ENCODE measurements at regions not wholly inside any gene's neighbourhood (a gene's known extent, or its start where the extent isn't known, plus 50 kb on each side); places are given as distances from the start of the nearest gene placed in this dataset.
"Not testable (repeated sequence)": the region's sequence is repeated elsewhere in the genome, so short reads cannot be mapped to it uniquely, and the experiment has no call there.

DNA sequence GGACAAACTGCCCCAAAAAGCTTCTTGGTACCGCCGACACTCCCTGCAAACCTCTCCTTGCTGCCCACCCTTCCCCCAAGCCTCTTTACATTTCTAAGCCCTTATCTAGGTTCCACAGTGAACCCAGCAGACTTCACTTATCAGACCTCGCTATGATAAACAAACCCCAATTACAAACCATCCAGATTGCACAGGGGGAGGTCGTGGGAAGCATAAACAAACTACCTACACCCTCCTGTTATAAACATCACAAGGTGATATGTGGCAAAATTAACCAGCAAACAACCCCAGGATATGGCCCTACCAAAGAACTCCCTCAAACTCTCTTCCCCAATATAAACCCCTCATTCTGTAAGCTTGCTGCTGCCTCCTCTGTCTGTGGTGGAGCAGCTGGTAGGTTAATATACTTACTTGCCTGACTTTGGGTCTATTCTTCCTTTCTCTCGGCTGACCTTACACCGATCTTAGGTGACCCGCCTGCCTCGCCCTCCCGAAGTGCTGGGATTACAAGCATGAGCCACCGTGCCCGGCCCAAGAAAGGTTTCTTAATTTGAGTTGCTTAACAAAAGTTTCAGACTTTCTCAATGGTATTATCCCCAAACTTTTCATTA, 66.0 kb upstream of the TENM4 start:
- 51 to 57% (median 55%) methylated on average over 11 of the region's 11 CpGs for WGBS, 3 donors
- H3K27ac ChIP-seq (ENCODE audit: low read depth, low read length), result no peak overlapping the region

DNA sequence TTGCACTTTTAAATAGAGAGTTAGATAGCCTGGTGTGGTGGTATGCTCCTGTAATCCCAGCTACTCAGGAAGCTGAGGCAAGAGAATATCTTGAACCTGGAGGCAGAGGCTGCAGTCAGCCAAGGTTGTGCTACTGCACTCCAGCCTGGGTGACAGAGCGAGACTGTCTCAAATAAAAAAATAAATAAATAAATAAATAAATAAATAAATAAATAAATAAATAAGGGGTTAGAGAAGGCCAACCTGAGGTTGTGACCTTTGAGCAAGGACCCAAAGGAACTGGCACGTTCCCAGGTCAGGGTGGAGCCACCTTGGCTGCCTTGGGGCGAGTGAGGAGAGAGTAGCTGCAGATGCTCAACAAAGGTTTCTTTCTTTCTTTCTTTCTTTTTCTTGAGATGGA, 65.3 kb upstream of the TENM4 start:
- 76 to 79% (median 79%) methylated on average over 3 of the region's 3 CpGs for WGBS, 3 donors
- no peak overlapping the region for H3K27ac ChIP-seq (ENCODE audit: low read depth, low read length)

DNA sequence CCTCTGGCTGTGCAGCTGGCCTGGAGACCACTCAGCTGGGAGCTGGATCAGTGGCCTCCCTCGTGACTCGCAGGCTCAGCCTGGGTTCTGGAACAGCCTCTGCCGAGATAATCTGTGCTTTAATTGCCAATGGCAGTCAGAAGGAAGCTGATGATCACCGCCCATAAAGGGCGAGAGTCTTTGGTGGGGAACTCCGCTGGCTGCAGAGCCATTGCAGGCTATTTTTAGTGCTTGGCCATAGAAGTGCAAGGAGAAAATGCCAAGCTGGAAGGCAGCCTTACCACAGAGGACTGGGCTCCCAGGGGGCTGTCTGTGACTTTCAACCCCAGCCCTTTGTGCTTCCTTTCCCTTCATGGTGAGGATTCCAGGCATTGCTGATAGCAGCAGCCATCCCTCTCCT, 62.2 kb upstream of the TENM4 start:
- WGBS, 3 donors, result 25 to 73% (median 38%) methylated on average over 6 of the region's 6 CpGs
- no peak overlapping the region for H3K27ac ChIP-seq (ENCODE audit: low read depth, low read length)

DNA sequence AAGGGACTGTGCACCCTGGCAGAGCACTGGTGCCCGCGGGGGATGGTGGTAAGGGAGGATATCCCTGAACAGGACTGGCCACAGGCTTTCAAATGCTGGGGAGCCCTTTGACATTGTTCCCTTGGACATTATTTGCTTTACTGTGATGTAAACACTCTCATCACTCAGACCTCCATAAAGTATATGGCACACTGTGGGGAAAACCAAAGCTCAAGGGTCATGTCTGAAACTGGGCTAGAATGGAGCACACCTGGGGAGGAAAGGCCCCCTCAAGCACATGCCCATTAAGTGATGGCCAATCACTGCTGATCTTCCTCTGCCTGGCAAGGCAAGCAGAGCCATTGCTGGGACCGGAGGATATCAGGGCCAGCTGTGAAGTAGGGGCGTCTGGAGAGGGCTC, 60.9 kb upstream of the TENM4 start:
- 77 to 87% (median 83%) methylated on average over 4 of the region's 4 CpGs for WGBS, 3 donors

DNA sequence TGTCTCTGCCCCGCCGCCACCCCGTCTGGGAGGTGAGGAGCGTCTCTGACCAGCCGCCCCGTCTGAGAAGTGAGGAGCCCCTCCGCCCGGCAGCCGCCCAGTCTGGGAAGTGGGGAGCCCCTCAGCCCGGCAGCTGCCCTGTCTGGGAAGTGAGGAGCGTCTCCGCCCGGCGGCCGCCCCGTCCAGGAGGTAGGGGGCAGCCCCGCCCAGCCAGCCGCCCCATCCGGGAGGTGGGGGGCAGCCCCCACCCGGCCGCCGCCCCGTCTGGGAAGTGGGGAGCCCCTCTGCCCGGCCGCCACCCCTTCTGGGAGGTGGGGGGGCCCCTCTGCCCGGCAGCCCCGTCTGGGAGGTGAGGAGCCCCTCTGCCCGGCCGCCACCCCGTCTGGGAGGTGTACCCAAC, 59.1 kb upstream of the TENM4 start:
- H3K27ac ChIP-seq (ENCODE audit: low read depth, low read length), result not testable (repeated sequence)
- WGBS, 3 donors, result 93 to 94% (median 94%) methylated on average over 11 to 27 of the region's 30 CpGs

More for the DNA sequence above, 60.9 kb upstream of the TENM4 start:
- no peak overlapping the region for H3K27ac ChIP-seq (ENCODE audit: low read depth, low read length)

DNA sequence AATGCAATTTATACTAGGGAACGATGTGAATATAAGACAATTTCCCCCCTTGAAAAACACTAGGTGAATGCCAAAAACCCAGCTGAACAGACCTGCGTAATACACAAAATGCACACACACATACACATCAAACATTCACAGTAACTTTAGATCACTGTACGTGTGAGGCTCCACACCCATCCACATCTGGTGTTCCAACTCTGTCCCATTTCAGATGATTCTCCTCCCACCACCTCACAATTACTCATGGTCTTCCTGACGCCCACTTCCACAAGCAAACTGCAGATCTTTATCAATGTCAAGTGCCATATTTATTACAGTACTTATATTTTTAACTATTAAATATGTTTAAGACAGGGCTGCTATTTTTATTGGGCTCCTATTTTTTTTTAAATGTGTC, 57.8 kb upstream of the TENM4 start:
- no peak overlapping the region for H3K27ac ChIP-seq (ENCODE audit: low read depth, low read length)
- 57 to 70% (median 59%) methylated on average over 4 of the region's 4 CpGs for WGBS, 3 donors

DNA sequence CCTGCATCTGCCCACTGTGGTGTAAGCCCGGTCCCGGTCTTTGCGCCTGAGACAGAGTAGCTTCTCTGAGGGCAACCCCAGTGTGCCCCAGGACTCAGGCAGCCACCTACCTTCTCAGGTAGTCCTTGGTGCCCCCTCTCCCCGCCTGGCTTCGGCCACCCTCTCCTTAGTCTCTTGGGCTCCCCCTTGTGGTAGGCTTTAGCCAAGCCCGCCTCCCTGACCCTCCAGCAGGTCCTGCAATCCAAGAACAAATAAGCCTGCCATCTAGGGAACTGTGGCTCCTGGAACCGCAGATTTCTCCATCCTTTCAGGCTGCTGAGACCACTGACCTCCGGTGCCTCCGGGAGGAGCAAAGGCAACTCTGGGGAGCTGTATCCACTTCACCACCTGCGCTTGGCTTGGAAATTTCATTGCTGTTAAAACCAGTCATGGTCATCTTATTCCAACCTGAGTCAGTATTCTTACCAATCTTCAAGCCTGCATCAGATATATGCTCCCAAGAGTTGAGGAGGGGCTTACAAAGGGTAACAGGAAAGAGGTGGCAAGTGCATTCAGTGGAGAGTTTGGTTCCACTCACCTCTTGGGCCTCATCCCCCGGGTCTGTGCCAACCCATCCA, 52.8 kb upstream of the TENM4 start:
- WGBS, 3 donors, result 16 to 29% (median 25%) methylated on average over 11 of the region's 11 CpGs
- no peak overlapping the region for H3K27ac ChIP-seq (ENCODE audit: low read depth, low read length)

DNA sequence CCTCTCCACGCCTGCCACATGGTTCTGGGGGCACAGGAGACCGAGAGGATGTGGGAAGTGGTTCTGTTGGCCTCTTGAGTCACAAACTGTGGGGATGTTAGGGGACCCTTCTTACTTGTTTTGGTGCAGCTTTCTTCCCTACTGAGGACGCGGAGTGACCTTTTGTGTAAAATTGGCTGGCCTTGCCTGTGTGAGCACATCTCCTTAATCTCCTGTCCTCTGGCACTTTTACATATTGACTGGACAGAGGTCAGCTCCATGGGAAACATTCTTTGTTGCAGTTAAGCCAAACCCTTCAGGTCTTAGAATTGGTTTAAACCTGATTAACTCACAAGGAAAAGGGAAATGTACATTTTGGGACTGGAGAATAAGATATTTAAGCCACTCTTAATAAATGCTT, 51.2 kb upstream of the TENM4 start:
- 61 to 82% (median 64%) methylated on average over 4 of the region's 4 CpGs for WGBS, 3 donors

More for the DNA sequence above, 51.2 kb upstream of the TENM4 start:
- no peak overlapping the region for H3K27ac ChIP-seq (ENCODE audit: low read depth, low read length)

All from adipose tissue (tissue), 3 donors.